HG02610 (cell line): ENCODE measurements at regions not wholly inside any gene's neighbourhood (a gene's known extent, or its start where the extent isn't known, plus 50 kb on each side); places are given as distances from the start of the nearest gene placed in this dataset.
"Not testable (repeated sequence)": the region's sequence is repeated elsewhere in the genome, so short reads cannot be mapped to it uniquely, and the experiment has no call there.

Source experiments
- ATAC-seq: cut with Tn5 transposase; IDR thresholded peaks from one replicate; pipeline ENCODE4 v1.9.1; 2021; ENCODE audit warnings: mild to moderate bottlenecking, moderate library complexity; ENCODE audit not compliant: unreplicated experiment

DNA sequence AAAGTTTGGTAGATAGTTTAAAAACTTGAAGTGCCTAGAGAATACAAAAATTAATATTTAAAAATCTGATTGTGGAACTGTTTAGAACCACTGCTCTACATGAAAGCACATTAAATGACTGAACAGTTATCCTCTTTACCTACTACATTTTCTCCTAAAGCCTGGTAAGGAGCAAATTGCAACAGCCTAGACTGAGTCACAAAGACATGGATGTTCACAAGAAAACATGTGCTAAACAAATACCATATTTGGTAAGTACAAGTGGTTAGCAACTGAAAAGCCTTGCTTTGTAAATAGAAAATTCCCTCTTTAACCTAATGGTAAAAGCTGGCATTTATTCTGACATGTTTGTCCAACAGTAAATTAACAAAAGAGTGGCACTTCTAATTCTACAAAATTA lies 203.1 kb downstream of the FBXO8 start:
- no peak for ATAC-seq

DNA sequence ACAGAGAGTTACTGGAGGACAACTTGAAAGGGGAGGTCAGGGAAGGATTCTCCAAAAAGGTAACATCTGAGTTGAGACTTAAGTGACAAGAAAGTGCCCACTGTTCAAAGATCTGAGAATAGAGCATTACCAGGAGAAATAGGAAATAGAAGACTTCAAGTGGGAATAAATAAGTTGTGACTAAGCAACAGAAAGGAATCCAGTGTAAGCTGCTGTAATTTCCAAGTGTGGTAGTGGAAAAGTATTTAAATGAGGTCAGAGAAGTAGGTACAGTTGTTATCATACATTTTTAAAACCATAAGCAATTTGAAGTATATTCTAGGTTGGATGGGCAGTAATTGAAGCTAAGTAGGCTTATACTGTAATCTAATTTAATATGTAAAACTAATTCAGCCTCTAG lies 211.9 kb downstream of the FBXO8 start:
- ATAC-seq: no peak

DNA sequence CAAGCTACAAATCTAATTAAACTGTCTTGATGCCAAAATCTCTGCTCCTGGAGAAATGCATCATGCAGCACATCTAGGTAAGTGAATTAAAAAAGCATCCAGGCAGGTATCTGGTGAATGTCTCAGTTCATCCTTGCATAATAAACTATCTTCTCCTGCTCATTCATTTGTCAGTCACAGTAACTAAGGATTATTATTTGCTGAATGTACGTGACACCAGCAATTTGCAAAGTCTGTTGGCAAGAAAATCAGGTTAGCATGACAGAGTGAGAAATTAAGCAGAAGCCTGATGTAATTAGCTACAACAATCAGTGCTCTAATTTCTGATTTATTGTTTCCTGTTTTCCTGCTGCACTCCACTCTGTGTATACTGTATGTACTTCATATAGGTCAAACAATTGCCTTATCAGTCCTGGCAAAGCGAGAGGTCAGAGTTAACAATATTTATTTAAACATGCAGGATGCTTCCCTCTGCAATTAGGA lies 213.6 kb downstream of the FBXO8 start:
- ATAC-seq: no peak

DNA sequence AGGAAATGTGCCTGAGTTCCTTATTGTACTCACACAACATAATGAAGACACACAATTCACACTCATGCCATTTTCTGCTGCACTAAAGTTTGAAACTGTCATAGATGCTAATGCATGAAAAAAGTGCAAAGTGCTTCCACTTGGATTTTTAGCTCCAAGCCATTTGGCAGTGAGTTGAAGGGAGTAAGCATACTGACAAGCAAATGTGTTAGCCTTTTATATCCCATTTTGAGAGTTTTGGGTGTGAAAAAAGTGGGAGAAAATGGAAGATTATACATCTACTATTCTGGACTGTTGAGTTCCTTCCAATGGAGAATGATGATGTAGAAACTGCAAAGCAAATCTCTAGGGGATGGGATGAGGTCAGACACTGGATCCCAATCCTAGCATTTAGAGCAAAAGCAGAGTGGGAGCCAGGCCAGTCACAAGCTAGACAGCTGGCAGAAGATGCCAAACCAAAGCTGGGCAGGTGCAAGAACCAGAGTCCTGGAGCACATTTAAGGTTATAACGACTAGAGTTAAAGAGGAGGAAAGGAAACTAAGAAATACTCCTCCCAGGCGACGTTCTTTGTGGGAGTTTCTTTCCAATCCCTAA lies 216.8 kb downstream of the FBXO8 start:
- no peak for ATAC-seq

DNA sequence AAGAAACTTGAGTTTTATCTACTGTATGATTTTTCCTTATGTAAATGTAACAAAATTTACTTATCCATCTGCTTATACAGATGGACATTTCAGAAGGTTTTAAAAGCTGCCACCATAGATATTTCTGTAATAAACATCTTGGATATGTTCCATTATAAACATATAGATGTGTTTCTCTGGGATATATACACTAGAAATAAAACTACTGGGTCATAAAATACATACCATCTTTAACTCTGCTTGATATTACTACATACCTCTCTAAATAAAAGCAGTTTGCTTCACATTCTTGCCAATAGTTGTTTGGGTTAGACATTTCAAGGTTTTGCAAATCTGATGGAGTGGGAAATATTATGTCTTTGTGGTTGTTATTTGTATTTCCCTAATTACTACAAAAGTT lies 220.6 kb downstream of the FBXO8 start:
- no peak for ATAC-seq

DNA sequence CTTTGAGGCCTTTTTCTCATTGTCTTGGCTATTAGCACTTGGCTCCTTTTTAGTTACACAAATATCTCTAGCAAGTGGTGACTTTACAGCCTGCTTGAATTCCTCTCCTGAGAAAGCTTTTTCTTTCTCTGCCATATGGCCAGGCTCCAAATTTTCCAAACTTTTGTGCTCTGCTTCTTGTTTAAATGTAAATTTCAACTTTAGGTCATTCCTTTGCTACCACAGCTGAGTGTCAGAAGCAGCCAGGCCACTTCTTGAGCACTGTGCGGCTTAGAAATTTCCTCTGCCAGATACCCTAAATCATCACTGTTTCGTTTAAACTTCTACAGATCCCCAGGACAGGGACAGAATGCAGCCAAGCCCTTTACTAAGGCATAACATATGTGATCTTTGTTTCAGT lies 222.4 kb downstream of the FBXO8 start:
- ATAC-seq: no peak

DNA sequence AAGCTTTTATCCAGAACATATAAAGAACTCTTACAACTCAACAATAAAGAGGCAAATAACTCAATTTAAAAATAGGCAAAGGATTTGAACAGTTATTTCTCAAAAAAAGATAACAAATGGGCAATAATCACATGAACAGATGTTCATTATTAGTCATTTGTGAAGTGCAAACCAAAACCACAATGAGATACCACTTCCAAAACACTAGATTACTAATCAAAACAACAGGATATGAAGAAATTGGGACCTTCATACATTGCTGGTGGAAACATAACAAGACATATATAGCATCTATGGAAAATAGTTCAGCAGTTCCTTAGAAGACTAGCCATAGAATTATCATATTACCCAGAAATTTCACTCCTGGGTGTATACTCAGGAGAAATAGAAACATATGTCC lies 224.6 kb downstream of the FBXO8 start:
- ATAC-seq: no peak

DNA sequence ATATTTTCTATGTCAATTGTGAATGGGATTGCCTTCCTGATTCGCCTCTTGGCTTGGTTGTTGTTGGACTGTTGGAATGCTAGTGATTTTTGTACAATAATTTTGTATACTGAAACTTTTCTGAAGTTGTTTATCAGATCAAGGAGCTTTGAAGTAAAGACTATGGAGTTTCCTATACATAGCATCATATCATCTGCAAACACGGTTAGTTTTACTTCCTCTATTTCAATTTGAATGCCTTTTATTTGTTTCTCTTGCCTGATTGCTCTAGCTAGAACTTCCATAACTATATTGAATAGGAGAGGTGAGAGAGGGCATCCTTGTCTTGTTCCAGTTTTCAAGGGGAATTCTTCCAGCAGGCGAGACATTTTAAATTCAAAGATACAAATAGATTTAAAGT lies 226.5 kb downstream of the FBXO8 start:
- no peak for ATAC-seq

DNA sequence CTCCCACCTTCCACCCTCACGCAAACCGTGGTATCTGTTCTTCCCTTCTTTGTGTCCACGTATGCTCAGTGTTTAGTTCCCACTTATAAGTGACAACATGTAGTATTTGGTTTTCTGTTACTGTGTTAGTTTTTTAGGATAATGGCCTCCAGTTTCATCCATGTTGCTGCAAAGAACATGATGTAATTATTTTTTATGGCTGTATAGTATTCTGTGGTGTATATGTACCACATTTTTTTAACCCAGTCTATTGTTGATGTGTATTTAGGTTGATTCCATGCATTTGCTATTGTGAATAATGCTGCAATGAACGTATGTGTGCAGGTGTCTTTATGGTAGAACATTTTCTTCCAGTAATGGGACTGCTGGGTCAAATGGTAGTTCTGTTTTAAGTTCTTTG lies 228.1 kb downstream of the FBXO8 start:
- ATAC-seq: no peak

DNA sequence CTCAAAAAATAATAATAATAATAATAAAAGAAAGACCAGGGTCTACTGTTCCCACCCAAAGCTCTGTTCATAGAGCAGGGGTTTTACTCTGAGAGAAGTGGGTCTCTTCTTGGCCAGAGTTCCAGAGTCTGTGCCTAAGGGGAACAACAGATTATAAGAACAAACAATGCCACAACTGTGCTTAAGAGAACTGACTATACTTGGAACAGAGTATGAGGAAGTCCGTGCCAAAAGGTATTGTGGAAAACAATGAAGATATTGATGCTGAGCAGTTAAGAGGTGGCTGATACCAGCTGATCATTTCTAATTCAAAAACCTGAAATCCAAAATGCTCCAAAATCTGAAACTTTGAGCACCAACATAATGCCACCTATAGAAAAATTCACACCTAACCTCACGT lies 229.6 kb downstream of the FBXO8 start:
- no peak for ATAC-seq

DNA sequence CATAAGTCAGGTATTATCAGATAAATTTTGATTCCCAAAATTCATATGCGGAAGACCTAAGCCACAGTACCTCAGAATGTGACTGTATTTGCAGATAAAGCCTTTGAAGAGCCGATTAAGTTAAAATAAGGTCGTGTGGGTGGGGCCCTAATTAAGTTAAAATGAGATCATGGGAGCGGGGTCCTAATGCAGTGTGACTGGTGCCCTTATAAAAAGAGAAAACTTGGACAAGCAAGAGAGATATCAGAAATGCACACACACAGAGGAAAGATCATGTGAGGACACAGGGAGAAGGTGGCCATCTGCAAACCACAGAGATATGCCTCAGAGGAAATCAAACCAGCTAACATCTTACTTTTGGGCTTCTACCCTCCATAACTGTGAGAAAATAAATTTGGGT lies 236.1 kb downstream of the FBXO8 start:
- no peak for ATAC-seq

DNA sequence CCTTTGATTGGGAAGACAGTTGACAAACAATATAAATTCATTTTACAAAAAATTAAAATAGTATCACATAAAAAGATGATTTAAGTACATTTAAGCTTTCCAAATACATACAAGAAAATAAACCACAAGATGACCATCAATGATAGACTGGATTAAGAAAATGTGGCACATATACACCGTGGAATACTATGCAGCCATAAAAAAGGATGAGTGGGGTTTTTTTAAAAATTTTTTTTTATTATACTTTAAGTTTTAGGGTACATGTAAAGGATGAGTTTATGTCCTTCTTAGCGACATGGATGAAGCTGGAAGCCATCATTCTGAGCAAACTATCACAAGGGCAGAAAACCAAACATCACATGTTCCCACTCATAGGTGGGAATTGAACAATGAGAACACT lies 237.6 kb downstream of the FBXO8 start:
- not testable (repeated sequence) for ATAC-seq

DNA sequence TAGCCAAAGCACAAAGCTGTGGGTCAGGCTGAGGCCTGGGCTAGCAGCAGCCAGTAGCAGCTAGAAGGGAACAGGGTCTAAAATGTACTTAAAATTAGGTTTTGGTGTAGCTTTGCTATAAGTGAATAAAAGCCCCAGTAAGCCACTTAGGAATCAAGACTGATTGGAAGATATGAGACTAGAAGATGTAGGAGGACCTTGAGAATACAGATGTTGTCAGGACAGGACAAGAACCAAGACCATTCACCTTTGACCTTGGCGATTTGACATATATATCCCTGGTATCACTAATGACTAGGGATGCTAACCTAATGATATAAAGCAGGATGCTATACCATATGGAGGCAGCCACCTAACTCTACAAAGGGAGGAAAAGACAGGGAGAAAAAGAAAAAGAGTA lies 238.1 kb downstream of the FBXO8 start:
- no peak for ATAC-seq

DNA sequence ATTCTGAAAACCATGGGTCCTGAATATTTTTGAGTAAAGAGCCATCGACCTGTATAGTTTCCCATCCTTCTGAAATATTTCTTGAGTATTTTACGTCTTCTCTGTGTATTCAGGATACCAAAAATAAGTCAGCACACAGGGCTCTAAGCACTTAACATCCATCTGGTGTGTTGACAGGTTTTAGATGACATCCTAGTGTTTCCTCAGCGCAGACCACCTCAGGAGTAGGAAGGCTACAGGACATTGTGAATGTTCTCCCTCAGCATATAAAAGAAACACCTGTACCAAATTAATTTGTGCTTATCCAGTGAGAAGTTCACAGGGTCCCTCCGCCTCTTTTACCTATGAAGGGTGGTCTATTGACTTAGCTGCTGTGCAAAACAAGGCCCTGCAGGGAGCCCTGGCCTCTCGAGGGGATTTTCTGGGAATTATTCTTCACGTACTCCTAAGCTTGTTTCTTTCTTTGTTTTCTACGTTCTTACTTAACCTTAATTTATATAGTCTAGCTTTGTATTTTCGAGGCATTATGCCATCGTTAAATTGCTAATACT lies 241.8 kb downstream of the FBXO8 start:
- ATAC-seq: no peak

DNA sequence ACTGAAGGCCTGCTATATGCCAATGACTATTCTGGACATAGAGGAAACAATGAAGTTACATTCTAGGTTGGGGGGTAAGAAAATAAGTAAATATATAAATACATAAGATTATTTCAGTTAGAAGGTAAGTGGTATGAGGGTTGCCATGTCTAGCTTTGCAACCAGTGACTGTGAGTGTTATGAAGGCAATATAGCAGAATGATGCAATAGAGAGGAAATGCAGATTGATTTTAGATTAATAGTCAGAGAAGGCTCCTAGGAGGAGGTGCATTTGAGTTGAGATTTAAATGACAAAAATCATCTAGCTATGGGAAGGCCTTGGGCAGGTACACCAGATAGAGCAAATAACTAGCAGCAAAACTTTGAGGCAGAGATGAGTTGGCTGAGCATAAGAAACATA lies 243.2 kb downstream of the FBXO8 start:
- no peak for ATAC-seq

DNA sequence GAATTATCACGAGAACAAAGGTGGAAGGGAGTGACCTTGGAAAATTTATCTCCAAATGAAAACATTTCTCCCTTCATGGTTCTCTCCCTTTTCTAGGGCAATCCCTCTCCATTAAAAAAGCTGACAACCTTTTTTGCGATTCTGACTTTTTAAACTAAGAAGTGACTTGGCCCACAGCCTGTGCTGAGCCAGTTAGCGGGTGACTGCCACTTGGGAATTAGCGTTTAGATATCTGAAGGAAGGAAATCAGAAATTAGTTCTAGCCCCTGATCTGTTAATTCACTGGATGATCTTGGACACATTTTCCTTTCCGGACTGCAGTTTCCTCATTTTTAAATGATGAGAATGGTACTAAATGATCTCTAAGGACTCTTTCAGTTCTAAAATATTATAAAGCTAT lies 245.0 kb downstream of the FBXO8 start:
- no peak for ATAC-seq

DNA sequence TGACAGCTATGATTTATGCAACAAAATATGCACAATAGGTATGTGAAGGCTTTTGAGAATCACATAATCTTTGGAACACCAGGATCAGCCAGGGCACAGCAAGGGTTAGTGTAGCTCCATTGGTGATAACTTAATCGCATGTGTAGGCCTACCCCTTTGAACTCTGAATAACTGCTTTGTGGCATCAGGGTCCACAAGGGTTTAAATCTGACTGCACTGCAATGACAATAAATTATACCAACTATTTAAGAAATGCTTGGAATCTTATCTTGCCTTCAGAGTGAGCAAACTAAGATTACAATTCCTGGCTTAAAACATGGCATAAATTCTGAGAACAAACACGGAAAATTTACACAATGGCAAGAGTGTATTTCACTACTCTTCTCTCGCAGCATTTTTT lies 245.8 kb downstream of the FBXO8 start:
- ATAC-seq: no peak

DNA sequence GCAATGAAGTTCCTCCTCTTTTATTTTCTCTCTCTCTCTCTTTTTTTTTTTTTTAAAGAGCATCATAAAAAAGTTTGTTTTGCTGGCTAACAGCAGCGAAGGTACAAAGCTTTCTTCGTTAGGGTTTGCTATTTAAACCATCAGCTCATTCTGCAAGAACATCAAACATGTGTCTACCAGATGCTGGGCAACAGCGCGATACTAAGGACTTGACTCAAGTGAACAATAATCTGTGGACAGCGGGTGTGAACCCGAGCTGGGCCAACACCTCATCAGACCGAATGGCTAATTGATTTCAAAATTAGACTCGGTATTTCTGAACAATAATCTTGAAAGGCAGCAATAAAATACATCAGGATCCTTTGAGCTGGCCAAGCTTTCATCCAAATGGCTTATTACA lies 246.4 kb downstream of the FBXO8 start:
- ATAC-seq: no peak

DNA sequence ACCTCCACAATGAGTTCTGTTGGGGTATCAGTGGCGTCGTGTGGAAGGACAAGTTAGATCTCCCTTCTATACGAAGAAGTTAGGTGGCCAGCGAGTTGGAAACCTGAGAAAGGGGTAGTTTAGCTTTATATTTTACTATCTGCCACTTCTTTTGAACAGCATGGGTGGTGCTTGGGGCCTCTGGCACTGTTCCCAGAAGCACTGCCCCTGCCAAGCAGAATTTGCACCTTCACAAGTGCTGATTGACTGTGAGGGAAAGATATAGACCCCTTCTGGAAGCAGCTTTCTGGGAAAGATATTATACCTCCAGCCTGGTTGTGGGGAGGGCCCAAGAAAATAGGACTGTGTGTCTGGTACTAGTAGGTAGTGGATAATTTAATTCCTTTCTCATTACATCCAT lies 246.9 kb downstream of the FBXO8 start:
- ATAC-seq: no peak

DNA sequence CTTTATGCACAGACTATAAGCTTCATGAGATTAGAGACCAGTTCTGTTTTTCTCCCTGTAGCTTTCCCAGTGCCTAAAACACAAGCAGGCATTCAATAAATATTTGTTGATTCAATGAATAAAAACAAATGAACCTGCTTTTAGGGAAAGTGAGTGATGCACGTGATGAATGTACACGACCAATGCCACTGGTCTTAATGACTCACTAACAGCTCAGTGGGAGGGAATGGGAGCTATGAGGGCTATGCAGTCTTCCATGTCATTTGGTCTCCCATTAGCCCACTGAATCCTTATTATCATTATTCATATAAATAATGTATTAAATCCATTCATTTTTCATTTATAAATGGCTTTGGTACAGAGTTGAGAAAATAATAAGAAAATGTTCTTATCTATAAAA lies 247.4 kb downstream of the FBXO8 start:
- ATAC-seq: no peak

DNA sequence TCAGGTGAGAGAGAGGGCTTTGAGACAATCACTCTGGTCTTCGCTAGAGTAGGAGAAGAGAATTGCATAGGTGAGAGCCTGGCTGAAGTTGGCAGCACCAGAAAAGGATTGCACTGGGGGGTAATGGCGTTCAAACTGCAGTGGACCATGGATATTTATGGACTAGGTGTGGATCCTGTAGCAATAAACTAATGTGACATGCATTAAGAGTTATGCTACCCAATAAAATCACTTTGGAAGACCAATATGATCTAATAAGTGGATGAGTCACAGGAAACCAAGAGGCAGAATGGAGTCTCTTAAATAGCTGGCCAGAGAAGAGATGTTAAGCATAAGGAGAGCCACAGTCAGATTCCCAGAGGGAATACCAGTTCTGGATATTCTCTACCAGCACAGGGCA lies 259.8 kb downstream of the FBXO8 start:
- ATAC-seq: no peak

DNA sequence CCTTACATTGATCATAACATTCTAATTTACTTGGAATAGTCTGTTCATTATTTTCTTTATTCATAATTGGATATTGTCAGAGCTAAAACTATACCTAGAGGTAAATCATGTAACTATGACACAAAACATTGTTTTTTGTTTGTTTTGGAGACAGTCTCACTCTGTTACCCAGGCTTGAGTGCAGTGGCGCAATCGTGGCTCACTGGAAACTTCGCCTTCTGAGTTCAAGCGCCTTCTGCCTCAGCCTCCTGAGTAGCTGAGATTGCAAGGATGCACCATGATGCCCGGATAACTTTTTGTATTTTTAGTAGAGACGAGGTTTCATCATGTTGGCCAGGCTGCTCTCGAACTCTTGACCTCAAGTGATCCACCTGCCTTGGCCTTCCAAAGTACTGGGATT lies 265.2 kb downstream of the FBXO8 start:
- no peak for ATAC-seq

DNA sequence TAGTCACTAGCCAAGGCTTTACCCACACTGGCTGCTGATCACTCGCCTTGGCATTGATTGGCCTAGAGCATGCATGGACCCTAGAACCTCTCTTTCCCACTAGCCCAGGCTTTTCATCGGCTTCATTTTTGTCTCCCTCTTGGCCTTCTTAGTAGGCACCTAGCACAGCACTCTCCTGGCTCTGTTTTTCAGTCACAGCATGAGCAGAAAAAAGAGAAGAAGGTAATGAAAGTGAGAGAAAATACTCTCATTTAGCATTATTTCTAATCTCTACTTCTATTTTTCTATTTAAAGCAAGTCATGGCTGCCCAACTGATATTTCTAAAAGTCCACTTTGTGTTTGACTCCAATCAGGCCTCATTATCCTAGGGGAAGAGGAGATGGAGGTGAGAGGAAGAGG lies 267.2 kb downstream of the FBXO8 start:
- no peak for ATAC-seq
